ENCODE measurements at regions not wholly inside any gene's neighbourhood (a gene's known extent, or its start where the extent isn't known, plus 50 kb on each side); places are given as distances from the start of the nearest gene placed in this dataset.
A peak's percentile ranks its signal among the peaks of the same experiment; 100 is the strongest.

DNA sequence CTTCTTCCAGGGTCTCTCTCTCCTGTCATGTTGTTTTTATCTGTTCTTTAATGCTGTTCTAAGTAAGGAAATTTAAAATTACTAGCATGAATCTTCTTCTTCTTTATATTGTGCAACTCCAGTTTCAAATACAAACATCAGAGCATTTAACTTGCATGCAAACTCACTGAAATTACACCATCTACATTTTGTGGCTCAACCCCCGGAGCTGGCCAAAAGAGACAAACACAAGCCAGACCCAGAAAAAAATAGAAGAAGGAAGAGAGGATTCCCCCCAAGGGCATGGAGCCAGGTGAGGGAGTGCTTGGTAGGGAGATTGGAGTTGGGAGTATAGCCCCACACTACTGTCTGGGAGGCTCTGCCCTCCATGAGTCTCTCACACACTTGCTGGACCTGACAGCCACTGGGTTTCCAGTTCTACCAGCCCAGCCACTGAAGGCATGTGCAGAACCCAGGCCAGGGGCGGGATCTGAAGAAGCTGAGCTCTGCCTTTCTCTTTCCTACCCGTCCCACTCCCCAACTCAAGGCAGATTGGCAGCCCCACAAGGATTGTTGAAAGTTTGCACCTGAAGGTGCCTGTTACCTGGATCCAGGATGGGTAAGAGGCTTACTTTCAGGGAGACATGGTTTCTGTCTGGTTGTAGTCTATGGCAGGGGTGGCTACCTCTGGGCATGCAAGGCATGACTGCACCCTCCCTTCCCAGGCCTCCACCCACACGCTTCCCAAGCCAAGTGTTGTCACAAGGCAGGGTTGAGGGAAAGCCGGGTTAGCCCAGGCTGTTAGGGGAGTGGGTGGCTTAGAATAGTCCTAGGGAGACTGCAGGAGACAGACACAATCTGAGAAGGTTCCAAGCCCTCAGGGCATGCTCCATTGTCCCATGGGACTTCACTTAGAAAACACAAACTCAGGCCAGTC lies 297.2 kb downstream of the TGFB2 start:
- DNase-seq (ENCODE audit: low read depth) = peak; percentile 22

DNA sequence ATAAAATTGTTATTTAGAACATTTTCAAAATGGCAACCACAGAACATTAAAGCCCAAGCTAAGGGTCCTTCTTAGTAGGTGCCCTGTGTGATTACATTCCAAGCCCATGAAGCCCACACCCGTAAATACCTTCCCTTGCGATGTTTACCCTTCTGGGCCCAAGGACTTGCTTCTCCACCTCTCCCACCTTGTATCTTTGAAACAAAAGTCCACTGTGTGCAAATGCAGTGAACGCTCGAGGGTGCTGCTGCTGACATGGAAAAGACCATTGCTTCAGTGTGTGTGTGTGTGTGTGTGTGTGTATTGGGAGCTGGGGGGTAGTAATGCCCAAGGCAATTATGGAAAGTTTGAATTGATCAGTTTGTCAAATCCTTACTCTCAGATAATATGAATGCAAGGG lies 298.1 kb downstream of the TGFB2 start:
- no peak for DNase-seq (ENCODE audit: low read depth)

DNA sequence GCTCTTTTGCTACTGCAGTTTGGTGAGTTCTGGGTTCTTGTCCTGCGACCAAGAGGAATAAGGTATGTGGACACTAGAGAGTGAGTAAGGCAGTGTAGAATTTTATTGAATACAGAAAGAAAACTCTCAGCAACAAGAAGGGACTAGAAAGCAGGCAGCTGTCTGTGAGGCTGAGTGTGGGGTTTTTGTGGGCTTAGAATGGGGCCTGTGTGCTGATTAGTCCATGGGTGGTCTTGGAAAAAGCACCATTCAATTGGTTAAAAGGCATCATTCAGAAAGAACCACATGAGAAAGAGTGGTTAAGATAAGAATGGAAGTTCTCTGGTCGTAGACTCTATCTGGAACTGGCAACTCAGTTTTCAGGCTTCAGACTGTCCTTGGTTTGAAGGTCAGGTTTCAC lies 298.8 kb downstream of the TGFB2 start:
- no peak for DNase-seq (ENCODE audit: low read depth)

DNA sequence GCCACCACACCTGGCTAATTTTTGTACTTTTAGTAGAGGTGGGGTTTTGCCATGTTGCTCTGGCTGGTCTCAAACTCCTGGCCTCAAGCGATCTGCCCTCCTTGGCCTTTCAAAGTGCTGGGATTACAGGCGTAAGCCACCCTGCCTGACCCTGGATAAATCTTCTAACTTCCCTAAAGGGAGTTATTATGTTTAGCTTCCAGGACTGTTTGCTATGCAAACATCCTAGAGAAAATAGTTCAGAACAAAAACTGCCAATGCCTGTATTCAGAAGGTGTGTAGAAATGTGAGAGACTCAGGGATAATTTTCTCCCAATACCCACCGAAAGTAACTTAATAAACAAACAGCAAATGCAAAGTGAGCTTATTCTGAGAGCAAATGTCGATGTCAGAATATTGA lies 301.2 kb downstream of the TGFB2 start:
- no peak for DNase-seq (ENCODE audit: low read depth)

DNA sequence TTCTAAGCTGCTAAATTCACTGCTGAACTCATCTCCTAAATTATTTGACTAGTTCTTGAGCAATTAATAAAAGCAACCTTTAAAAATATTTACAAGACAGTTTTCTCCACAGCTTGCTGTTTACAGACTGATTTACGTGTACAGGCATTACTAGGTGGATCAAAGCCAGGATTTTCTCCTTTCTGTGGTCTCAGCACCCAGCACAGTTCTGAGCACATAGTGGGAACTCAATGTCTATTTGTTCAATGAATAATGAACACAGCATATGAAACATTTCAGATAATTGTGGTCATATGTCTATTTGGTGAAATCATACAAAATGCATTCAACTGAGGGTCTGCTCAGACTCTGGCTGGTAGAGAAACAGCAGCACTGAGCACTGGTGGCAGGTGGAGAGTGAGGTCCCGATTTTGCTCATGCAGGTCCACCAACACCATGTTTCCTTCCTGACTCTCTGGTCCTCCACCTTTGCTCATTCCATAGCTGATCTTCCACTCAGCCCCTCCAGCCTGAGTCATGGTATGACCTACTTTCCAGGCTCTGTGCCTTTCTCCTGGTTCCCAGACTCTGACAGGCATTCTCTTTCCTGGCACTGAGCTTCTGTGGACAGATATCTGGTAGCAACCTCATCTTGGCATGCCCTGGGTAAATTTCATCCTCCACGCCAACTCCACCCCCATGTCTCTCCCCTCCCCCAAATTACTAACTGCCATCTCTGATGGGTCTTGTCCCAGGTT lies 311.3 kb downstream of the TGFB2 start:
- peak; percentile 61 for DNase-seq (ENCODE audit: low read depth)

DNA sequence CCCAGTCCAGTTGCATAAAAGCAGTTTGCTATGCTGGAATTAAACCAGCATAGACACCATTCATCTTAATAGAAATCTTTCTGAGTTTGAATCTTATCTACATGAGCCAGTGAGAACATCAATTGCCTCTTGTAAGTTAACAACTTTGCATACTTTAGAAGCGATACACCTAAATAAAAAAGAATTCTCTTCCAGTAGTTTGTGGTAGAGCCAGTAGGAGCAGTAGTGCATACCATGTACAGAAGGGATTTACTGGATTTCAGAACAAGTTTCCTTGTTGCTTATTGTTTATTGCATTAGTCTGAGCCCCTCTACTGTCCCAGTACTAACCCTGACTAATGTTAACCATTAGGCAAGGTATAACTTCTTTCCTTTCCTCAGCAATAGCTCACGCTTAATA lies 313.1 kb downstream of the TGFB2 start:
- peak; percentile 43 for DNase-seq (ENCODE audit: low read depth)

DNA sequence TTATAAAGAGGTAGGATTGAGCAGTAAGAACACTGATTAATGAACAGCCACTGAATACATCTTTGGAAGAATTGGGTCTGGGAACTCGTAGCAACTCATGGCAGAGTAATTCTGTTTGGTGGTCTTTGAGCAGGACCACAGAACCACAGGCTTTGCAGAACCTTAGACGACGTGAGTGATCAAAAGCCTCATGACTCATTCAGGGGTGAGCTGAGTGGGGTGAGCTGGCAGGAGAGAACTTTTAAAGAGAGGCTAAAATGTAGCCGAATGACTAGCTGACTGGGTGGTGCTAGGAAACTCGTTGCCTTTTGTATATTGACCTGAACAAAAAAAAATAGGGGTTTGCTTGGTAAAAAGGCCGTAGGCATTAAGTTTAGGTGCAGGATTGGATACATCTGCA lies 313.8 kb downstream of the TGFB2 start:
- DNase-seq (ENCODE audit: low read depth) = peak; percentile 76

DNA sequence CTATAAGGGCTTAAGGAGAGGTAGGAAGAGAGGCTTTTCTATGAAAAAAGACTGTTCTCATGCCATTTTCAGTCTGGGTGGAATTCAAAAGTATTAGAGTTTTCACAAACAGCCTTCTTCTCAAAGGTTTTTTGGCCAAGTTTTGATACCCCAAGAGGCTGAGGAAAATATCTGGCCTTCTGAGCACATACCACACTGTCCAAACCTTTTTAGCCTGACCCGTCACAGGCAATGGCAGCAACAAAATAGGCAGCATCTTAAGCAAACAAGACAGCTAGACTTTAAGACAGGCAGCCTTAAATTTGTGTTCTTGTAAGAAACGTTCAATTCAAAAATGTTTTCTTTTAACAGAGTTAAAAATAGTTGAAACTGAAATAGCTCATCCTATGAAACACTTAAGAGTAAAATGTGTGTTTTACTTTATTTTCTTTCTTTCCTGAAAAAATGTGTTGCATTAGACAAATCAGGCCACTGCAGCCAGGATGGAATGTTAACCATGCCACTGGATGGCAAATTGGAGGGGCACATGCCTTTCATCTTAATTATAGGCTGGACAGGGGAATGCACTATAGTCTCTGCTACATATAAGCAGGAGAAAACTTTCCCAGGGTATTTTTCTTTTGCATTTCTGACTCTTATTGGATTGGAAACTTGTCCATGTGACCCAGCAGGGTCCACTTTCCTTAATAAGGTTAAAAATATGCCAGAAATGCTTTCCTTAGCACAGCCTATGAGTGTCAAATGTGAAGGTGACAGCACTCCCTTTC lies 315.0 kb downstream of the TGFB2 start:
- DNase-seq (ENCODE audit: low read depth) = peak; percentile 90

DNA sequence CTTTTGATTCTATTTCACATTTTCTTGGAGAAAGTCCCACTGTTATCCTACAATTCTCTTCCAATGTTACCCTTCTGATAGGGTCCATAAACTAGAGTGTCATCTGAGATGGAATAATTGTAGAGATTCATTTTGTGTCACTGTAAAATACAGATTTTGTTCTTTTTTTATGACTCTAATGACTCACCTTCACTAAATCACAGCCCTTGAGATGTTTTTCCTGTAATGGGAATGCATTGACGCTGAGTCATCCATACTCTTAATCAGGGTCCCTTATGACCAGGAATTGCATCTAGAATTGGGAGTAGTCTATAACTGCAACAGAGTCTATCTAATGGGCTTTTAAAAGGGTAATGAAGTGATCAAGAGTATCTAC lies 315.5 kb downstream of the TGFB2 start:
- DNase-seq (ENCODE audit: low read depth) = peak; percentile 90

DNA sequence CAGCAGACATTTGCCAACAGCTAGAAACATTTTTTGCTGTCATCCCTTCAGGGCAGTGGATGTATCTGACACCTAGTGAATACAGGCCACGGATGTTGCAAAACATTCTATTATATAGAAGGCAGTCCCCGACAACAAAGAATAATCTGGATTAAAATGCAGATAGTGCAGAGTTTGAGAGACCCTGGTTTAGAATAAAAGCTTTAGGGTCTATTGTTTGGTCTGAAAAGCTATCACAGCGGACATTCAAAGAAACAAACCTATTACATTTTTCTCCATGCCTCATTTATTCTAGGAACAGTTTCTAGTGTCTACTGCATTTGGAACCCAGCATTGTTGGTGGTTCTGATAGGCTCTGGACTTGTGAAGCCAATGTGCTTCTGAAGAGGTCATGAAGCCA lies 316.3 kb downstream of the TGFB2 start:
- DNase-seq (ENCODE audit: low read depth) = no peak

DNA sequence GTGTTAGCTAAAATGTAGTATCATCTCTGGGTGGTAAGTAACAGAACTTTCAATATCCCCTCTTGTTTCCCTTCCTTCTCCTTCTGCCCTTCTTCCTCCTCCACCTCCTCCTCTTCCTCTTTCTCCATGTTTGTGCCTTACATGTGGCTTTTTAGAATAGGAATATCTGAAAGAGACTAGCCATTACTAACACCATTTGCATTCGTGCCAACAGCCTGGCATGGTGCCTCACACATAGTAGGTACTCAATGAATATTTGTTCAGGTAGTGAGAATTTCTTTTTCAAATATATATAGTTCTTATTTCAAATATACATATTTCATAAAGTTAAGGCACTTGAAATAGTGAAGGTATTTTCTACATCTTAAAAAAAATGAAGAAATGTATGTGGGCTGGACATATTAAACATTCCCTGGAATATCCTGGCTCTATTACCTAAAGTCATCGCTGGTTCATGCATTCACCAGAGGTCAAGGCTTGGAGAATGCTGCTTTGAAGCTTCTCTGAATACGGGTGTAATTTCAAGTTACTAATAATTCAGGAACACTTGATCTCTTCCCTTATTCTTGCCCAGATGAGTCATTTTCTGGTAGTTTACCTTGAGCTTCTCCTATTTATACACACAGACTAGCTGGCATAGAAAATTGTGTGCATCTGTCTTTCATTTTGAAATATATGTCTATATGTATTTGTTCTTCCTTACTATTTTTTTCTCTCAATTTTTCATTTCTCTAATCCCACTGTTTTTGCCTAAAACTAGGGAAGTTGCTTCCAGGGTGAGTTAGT lies 319.4 kb downstream of the TGFB2 start:
- DNase-seq (ENCODE audit: low read depth) = no peak

DNA sequence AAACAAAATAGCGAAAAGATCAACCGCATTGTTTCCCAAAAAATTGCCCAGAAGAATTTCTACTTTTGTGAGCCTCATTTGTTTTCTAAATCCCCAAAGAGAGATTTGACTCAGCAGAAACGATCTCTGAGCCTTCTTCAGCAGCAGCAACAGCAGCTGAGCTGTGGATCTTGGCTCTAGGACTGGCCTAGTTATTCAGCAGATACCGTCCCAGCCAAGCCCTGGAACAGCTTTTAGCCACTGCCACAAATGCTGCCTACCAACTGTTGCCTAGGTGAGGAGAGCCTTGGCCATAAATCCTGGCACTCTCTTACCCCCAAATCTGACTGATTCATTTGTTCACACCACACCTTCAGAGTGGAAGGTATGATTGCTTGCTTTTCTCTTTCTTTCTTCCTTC lies 320.1 kb downstream of the TGFB2 start:
- DNase-seq (ENCODE audit: low read depth) = peak; percentile 48

DNA sequence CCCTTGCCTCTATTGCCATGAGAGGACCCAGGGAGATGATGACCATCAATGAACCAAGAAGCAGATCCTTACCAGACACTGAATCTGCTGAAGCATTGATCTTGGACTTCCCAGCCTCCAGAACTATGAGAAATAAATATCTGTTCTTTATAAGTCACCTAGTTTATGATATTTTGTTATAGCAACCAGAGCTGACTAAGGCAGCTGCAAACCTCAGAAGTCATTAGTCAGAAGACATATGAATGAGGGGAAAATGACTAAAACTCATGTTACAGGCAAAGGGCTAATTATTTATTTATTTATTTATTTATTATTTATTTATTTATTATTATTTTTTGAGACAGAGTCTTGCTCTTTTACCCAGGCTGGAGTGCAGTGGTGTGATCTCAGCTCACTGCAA lies 321.1 kb downstream of the TGFB2 start:
- no peak for DNase-seq (ENCODE audit: low read depth)

DNA sequence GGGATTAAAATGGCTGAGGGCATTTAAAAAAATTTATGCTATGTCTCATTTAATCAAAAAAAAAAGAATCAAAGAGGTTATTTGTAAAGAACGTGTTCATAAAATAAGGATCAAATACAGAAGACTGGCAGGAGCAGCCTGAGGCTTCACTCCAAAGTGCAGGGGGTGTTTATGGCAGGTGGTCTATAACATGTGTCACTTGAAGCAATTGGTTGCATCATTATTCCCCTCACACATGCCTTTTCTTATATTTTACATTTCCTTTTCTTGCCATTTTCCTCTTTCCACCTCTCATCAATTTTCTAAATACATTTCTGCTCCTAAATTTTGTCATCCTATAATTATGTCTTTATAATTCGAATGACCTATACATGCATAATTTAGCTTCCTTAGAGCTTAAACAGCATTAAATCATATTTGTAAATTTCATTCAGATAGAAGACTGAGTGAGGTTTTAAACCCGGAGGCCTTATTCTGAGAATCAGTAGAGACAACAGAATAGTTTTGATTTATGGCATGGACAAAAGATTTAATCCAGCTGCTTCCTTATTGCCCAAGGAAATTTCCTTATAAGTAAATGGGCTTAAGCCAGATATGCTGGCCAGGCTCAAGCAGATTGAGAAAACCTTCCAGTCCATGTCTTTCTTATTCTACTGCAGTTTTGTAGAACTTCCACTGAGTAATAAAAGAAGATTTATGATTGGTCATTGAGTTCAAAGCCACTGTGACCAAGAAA lies 322.8 kb downstream of the TGFB2 start:
- no peak for DNase-seq (ENCODE audit: low read depth)

DNA sequence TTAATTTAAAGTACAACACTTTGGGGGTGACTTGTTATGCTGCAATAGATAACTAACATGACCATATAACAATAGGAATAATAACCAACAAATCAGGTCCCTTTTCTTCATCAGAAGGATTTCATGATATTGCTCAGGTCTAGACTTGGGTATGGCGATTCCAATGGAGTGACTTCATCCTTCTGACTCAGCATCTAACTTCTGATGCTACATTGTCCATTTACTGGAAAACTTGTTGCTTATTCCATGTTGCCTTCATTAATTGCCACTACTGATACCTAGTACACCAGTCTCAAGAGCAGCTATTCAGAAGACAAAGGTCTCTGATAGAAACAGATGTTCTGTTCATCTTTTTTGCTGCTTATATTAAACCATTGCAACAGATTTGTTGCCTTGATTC lies 324.3 kb downstream of the TGFB2 start:
- peak; percentile 45 for DNase-seq (ENCODE audit: low read depth)

DNA sequence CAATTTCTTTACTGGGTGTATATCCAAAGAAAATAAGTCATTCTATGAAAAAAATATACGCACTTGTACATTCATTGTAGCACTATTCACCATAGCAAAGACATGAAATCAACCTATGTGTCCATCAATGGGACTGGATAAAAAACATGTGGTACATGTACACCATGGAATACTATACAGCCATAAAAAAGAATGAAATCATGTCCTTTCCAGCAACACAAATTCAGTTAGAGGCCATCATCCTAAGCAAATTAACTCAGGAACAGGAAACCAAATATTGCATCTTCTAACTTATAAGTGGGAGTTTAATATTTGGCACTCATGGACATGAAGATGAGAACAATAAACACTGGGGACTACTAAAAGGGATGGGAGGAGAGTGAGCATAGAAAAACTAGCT lies 325.7 kb downstream of the TGFB2 start:
- no peak for DNase-seq (ENCODE audit: low read depth)

DNA sequence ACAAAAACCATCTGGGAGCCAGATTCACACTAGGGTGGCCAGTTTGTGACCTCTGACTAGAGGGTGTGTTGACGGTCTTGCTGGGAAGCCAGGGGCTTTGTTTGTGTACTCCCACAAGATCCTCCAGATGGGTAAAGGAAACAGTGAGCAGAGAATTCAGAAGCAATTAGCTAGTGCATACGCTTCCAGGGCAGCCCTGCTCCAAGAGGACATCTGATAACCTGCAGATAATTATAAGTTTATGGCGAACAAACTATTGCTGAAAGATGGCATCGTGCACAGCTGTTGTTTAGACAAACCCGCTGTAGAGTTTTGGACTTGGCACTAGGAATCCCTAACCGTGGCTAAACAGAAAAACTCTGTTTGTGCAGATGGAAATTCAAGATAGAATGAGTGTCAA lies 326.4 kb downstream of the TGFB2 start:
- DNase-seq (ENCODE audit: low read depth) = peak; percentile 59

DNA sequence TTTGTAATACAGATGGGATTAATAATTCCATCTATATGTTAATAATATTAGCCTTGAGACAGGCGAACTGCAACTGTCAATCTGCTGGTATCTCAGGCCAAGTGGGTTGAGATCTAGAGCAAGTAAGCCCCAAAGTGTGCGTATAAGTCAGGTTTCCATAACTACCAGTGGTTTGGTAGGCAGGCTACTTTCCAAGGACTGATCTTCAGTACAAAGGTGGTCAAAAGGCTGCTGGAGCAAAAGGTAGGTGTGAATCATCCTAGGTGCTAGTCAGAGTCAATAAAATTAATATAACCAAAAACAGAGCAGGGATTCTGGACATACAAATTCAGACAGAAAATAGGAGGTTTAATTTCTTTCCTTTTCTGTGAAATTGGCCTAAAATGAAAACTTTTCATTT lies 328.0 kb downstream of the TGFB2 start:
- no peak for DNase-seq (ENCODE audit: low read depth)

DNA sequence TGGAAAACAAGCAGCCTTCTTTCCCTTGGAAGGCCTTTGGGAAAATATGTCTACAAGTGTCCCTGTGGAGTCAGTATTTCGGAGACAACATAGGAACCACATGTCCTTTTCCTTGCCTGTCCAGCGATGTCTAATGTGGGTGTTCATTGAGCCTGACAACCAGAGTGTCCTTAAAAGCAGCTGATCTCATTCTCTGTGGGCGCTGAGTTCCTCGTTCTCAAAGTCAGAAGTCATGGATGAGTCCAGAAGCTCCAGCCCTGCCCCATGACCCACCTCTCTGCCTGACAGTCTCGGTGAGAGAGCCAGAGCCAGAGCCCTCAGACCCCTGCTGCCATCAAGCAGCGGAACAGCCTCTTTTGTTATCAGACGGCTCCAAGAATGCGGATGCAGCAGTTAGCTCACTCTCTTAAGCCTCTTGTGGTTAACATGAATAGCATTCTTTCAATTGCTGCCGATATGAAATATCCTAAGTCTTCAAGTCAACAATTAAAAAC lies 329.2 kb downstream of the TGFB2 start:
- DNase-seq (ENCODE audit: low read depth) = peak; percentile 87

DNA sequence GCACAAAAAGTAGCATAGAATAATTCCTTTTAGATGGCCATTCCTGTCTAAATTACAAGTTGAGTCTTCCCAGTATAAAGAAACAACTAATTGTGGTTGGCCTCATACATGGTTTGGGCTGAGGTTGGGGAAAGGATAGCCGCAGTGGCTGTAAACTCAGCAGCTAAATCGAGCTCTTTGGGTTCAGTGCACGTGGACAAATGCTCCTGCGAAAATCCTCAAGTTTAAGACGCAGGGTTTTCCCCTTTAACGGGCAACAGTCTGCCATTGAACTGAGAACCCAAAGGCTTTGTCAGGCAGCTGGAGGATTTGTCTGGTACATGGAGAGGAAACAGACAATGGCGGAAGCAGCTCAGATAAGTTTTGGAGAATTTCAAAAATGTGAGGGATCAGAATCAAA lies 331.9 kb downstream of the TGFB2 start:
- no peak for DNase-seq (ENCODE audit: low read depth)

DNA sequence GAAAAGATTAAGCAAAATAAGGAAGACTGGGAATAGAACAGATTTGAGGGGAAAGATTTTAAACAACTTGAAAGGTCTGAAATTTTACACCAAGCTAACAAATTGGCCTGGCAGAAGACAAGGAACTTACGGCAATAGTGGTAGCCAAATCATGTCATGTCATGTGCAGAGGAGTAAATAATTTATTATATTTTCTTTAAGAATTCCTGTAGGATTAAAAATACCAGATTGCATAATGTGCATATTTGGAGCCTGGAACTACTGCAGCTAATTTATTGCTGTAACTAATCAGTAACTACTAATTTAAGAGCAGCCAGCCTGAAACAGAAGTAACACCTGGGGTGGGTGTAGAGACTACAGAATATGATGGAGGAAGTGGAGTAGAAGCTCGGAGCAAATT lies 334.3 kb downstream of the TGFB2 start:
- peak; percentile 59 for DNase-seq (ENCODE audit: low read depth)

Data from EH (cell line).